Kasumi-1 (cell line): ENCODE measurements at regions not wholly inside any gene's neighbourhood (a gene's known extent, or its start where the extent isn't known, plus 50 kb on each side); places are given as distances from the start of the nearest gene placed in this dataset.
A peak's percentile ranks its signal among the peaks of the same experiment; 100 is the strongest.
"Not testable (repeated sequence)": the region's sequence is repeated elsewhere in the genome, so short reads cannot be mapped to it uniquely, and the experiment has no call there.

Experiments used
- DNase-seq, 2 experiments: peaks; one replicate each; lab custom pipeline; 2025; lab: John Stamatoyannopoulos, UW

GRCh38 chrX:9271789-9272525, 192.9 kb upstream of the TBL1X start:
- DNase-seq = no peak

GRCh38 chrX:9273744-9274143, 191.1 kb upstream of the TBL1X start:
- no peak for DNase-seq

GRCh38 chrX:9278475-9279233, 186.2 kb upstream of the TBL1X start:
- no peak for DNase-seq

GRCh38 chrX:9279234-9279544, 185.7 kb upstream of the TBL1X start:
- no peak for DNase-seq

GRCh38 chrX:9280831-9281230, 184.0 kb upstream of the TBL1X start:
- no peak for DNase-seq

- DNase-seq = peak; percentile 1 to 9
Observed at GRCh38 chrX:9282325-9282724, 182.5 kb upstream of the TBL1X start.

- no peak for DNase-seq
Observed at GRCh38 chrX:9285342-9285771, 179.5 kb upstream of the TBL1X start.

GRCh38 chrX:9286234-9286633, 178.6 kb upstream of the TBL1X start:
- DNase-seq = no peak

GRCh38 chrX:9291629-9292028, 173.2 kb upstream of the TBL1X start:
- no peak for DNase-seq

GRCh38 chrX:9293051-9293496, 171.8 kb upstream of the TBL1X start:
- no peak for DNase-seq

GRCh38 chrX:9293903-9294302, 171.0 kb upstream of the TBL1X start:
- no peak for DNase-seq

GRCh38 chrX:9295551-9295950, 169.3 kb upstream of the TBL1X start:
- DNase-seq = no peak

GRCh38 chrX:9298221-9298620, 166.6 kb upstream of the TBL1X start:
- DNase-seq = no peak

GRCh38 chrX:9299681-9300080, 165.2 kb upstream of the TBL1X start:
- not testable (repeated sequence) for DNase-seq

- DNase-seq = no peak
Observed at GRCh38 chrX:9301836-9302235, 163.0 kb upstream of the TBL1X start.

- no peak for DNase-seq
Observed at GRCh38 chrX:9302381-9302780, 162.5 kb upstream of the TBL1X start.

GRCh38 chrX:9308426-9308825, 156.4 kb upstream of the TBL1X start:
- DNase-seq = no peak

- no peak for DNase-seq
Observed at GRCh38 chrX:9310616-9311015, 154.2 kb upstream of the TBL1X start.

GRCh38 chrX:9311421-9312160, 153.3 kb upstream of the TBL1X start:
- DNase-seq = peak; percentile 4 to 23

- peak in 1 of 2 experiments; percentile 14 for DNase-seq
Observed at GRCh38 chrX:9312922-9313867, 151.7 kb upstream of the TBL1X start.

- DNase-seq = no peak
Observed at GRCh38 chrX:9315086-9315485, 149.8 kb upstream of the TBL1X start.

GRCh38 chrX:9316096-9316495, 148.8 kb upstream of the TBL1X start:
- DNase-seq = peak; percentile 18 to 58
